Prostate gland (tissue), 2 donors: ENCODE measurements at regions not wholly inside any gene's neighbourhood (a gene's known extent, or its start where the extent isn't known, plus 50 kb on each side); places are given as distances from the start of the nearest gene placed in this dataset.
"Not testable (repeated sequence)": the region's sequence is repeated elsewhere in the genome, so short reads cannot be mapped to it uniquely, and the experiment has no call there.

Experiments
- DNase-seq: peaks from one replicate; pipeline ENCODE4 v3.0.0-alpha.2; 2019; ENCODE audit warnings: low spot score
- H3K27ac ChIP-seq, 2 donors: fragments of 200-600 bp; sonication (generic); 2 replicates each; pipeline ENCODE4 v1.5.1; 2017 to 2019
- H3K27me3 ChIP-seq: fragments of 200-600 bp; sonication (generic); replicated peaks from 2 replicates; pipeline ENCODE4 v1.5.1; 2019; ENCODE audit not compliant: insufficient read depth
- H3K36me3 ChIP-seq, 2 donors: fragments of 200-600 bp; sonication (generic); 1 replicate in 1 of 2; 2 replicates in 1 of 2; pipeline versions ENCODE4 v1.5.1 to v1.8.1; 2017 to 2019
- H3K4me1 ChIP-seq: fragments of 200-600 bp; sonication (generic); replicated peaks from 2 replicates; pipeline ENCODE4 v1.5.1; 2019
- H3K4me3 ChIP-seq, 2 donors: fragments of 200-600 bp; sonication (generic); 2 replicates each; pipeline ENCODE4 v1.5.1; 2017 to 2019
- H3K9me3 ChIP-seq: fragments of 200-600 bp; sonication (generic); 2 replicates; pipeline ENCODE4 v1.5.1; 2017
- CTCF ChIP-seq, 4 experiments: fragments of 200-600 bp in 2 of 4; fragments of 450-650 bp in 2 of 4; sonication (generic) in 2 of 4; IDR thresholded peaks; 1 replicate in 3 of 4; 2 replicates in 1 of 4; pipeline ENCODE4 v1.5.1; 2016 to 2019; ENCODE audit warnings: antibody characterized with exemption in 4 of 4, mild to moderate bottlenecking in 2 of 4, moderate library complexity in 2 of 4
- POLR2A ChIP-seq: fragments of 450-650 bp; IDR thresholded peaks from one replicate; pipeline ENCODE4 v1.6.1; 2016; ENCODE audit warnings: antibody characterized with exemption, mild to moderate bottlenecking
- POLR2AphosphoS5 ChIP-seq: sonication (generic); formaldehyde crosslinking; IDR thresholded peaks from one replicate; pipeline ENCODE4 v1.6.1; 2017; ENCODE audit warnings: antibody characterized with exemption
- WGBS: methylation state at CpG from one replicate; pipeline ENCODE4 v1.1.5; 2018; 5-methylcytosine and 5-hydroxymethylcytosine counted together
- intact Hi-C: fragments of 100-400 bp; cut with DNase I; formaldehyde crosslinking; loops from one replicate; pipeline ENCODE4 v1.14.2; 2022

- TF ChIP-seq POLR2AphosphoS5 (no peak), CTCF (IDR thresholded peaks at IDR 0.05) (no peak), POLR2A (no peak)
- no peaks in the 10 kb centered on the region for H3K27me3 ChIP-seq
- no peak overlapping the region for H3K27ac ChIP-seq
- H3K36me3 ChIP-seq: no peaks in the 10 kb centered on the region
- H3K4me3 ChIP-seq: no peak overlapping the region
- intact Hi-C loops: no loop called here
- H3K9me3 ChIP-seq: no peaks in the 10 kb centered on the region
- 57% methylated on average over 1 of the region's 1 CpG for WGBS
- DNase-seq: no peak
- H3K4me1 ChIP-seq: no peaks in the 10 kb centered on the region
Observed at GRCh38 chr3:35448121-35448520, 191.2 kb upstream of the ARPP21 start.

- WGBS: 57% methylated on average over 1 of the region's 1 CpG
- DNase-seq: no peak
- no peak for TF ChIP-seq POLR2AphosphoS5
- TF ChIP-seq CTCF (IDR thresholded peaks at IDR 0.05): no peak
- no peak for TF ChIP-seq POLR2A
- Histone ChIP-seq H3K27me3 (no peaks in the 10 kb centered on the region), H3K27ac (no peak overlapping the region), H3K9me3 (no peaks in the 10 kb centered on the region), H3K4me3 (no peak overlapping the region), H3K36me3 (no peaks in the 10 kb centered on the region), H3K4me1 (no peaks in the 10 kb centered on the region)
- intact Hi-C loops: no loop called here
Observed at GRCh38 chr3:35448681-35449080, 190.6 kb upstream of the ARPP21 start.

- H3K4me3 ChIP-seq, DNase-seq, H3K36me3 ChIP-seq, H3K9me3 ChIP-seq, H3K4me1 ChIP-seq, H3K27me3 ChIP-seq, intact Hi-C loops, H3K27ac ChIP-seq: not testable (repeated sequence)
- 78% methylated on average over 7 of the region's 9 CpGs for WGBS
Observed at GRCh38 chr3:35454819-35455218, 184.5 kb upstream of the ARPP21 start.

- no peaks in the 10 kb centered on the region for H3K4me1 ChIP-seq
- no peak overlapping the region for H3K4me3 ChIP-seq
- 19% methylated on average over 1 of the region's 1 CpG for WGBS
- no peaks in the 10 kb centered on the region for H3K9me3 ChIP-seq
- TF ChIP-seq POLR2A: no peak
- no peak for TF ChIP-seq CTCF (IDR thresholded peaks at IDR 0.05)
- TF ChIP-seq POLR2AphosphoS5: no peak
- no peak overlapping the region for H3K27ac ChIP-seq
- DNase-seq: no peak
- no peaks in the 10 kb centered on the region for H3K36me3 ChIP-seq
- intact Hi-C loops: no loop called here
- no peaks in the 10 kb centered on the region for H3K27me3 ChIP-seq
Observed at GRCh38 chr3:35473956-35474355, 165.4 kb upstream of the ARPP21 start.

GRCh38 chr3:35482566-35482965 is 156.8 kb upstream of the ARPP21 start:
- H3K4me1 ChIP-seq, DNase-seq, H3K4me3 ChIP-seq, H3K27ac ChIP-seq, intact Hi-C loops, H3K27me3 ChIP-seq, H3K9me3 ChIP-seq, H3K36me3 ChIP-seq: not testable (repeated sequence)
- WGBS: 78% methylated on average over 4 of the region's 4 CpGs

- Histone ChIP-seq H3K27me3 (no peaks in the 10 kb centered on the region), H3K27ac (no peak overlapping the region), H3K9me3 (no peaks in the 10 kb centered on the region), H3K36me3 (no peaks in the 10 kb centered on the region), H3K4me1 (no peaks in the 10 kb centered on the region), H3K4me3 (no peak overlapping the region)
- intact Hi-C loops: no loop called here
- TF ChIP-seq POLR2AphosphoS5 (no peak), CTCF (IDR thresholded peaks at IDR 0.05) (no peak), POLR2A (no peak)
- no peak for DNase-seq
- WGBS: 18% methylated on average over 3 of the region's 3 CpGs
Observed at GRCh38 chr3:35483131-35483530, 156.2 kb upstream of the ARPP21 start.
